ENCODE measurements at regions not wholly inside any gene's neighbourhood (a gene's known extent, or its start where the extent isn't known, plus 50 kb on each side); places are given as distances from the start of the nearest gene placed in this dataset.

- ChIA-PET POLR2A (ENCODE audit: unreplicated experiment) (no interaction called here), CTCF (no interaction called here)
- Histone ChIP-seq H3K4ac (ENCODE audit: low read depth, low read length) (no peak overlapping the region), H3K27ac (ENCODE audit: insufficient read depth, low read length) (no peak overlapping the region), H2AK9ac (replicated peaks; ENCODE audit: low read depth, low read length, poor library complexity) (no peak overlapping the region), H3K18ac (ENCODE audit: low read depth, low read length) (no peak overlapping the region), H4K8ac (ENCODE audit: low read depth in 2 of 2, low read length in 2 of 2) (no peak overlapping the region), H4K20me1 (ENCODE audit: insufficient read depth, low read length) (no peaks in the 10 kb centered on the region), H4K5ac (ENCODE audit: low read depth, low read length) (no peak overlapping the region), H3K14ac (replicated peaks; ENCODE audit: low read depth, low read length) (no peak overlapping the region), H3K36me3 (ENCODE audit: control insufficient read depth, insufficient read depth, low read length) (no peaks in the 10 kb centered on the region), H2BK20ac (ENCODE audit: low read depth, low read length) (no peak overlapping the region), H2BK15ac (ENCODE audit: low read depth, low read length) (no peak overlapping the region), H3K9me3 (ENCODE audit: control insufficient read depth, insufficient read depth, low read length) (no peaks in the 10 kb centered on the region), H3K27me3 (ENCODE audit: control insufficient read depth, insufficient read depth, low read length) (no peaks in the 10 kb centered on the region; the same call in 1 of the 2 replicates), H3K4me3 (ENCODE audit: insufficient read depth, low read depth, low read length) (no peak overlapping the region), H3K56ac (ENCODE audit: extremely low read depth, insufficient read depth, low read length) (no peak overlapping the region), H2BK5ac (ENCODE audit: low read depth, low read length, poor library complexity, severe bottlenecking) (no peak overlapping the region), H3K9ac (ENCODE audit: low read depth, low read length) (no peak overlapping the region), H3K9me1 (ENCODE audit: insufficient read depth, low read length) (no peaks in the 10 kb centered on the region), H2BK120ac (ENCODE audit: low read depth, low read length) (no peak overlapping the region), H2AFZ (replicated peaks; ENCODE audit: low read length, poor library complexity) (no peak overlapping the region), H3K4me1 (ENCODE audit: control insufficient read depth, insufficient read depth, low read length) (no peaks in the 10 kb centered on the region), H4K91ac (ENCODE audit: insufficient read depth, low read depth, low read length) (no peak overlapping the region), H3K4me2 (ENCODE audit: low read depth, low read length) (no peak overlapping the region), H2AK5ac (ENCODE audit: low read depth, low read length) (no peak overlapping the region), H3K79me1 (ENCODE audit: low read depth in 1 of 2, low read length in 2 of 2) (no peaks in the 10 kb centered on the region), H3K23ac (ENCODE audit: low read depth, low read length) (no peak overlapping the region)
- dilution Hi-C loops (cut with HindIII; ENCODE audit: low sequenced_read_pairs, unreplicated experiment) (no loop called here), in situ Hi-C loops (cut with MboI; ENCODE audit: low sequenced_read_pairs) (loop anchor here (25.0 kb wide), 1 partner anchor 914 kb away; no protein-coding TSS in a partner anchor), intact Hi-C loops (cut with micrococcal nuclease) (no loop called here)
- no CpG with 5 or more reads among the region's 3 CpGs for WGBS, 2 experiments (ENCODE audit: extremely low coverage in 2 of 2, insufficient read length in 1 of 2)
- ATAC-seq (ENCODE audit: low read depth) (no peak), DNase-seq (no peak)
- TF ChIP-seq ELK1 (IDR thresholded peaks at IDR 0.05; ENCODE audit: borderline replicate concordance, low read depth, low read length) (no peak), CTCF (conservative IDR thresholded peaks at IDR 0.05; ENCODE audit: low read depth, low read length) (no peak), MAFK (IDR thresholded peaks at IDR 0.05; ENCODE audit: low read depth, low read length) (no peak)
- no TSS peak for BruUV-seq (replicated peaks)
Measured at GRCh38 chr7:136698231-136698630, 170.2 kb upstream of the CHRM2 start.
